ENCODE measurements at regions not wholly inside any gene's neighbourhood (a gene's known extent, or its start where the extent isn't known, plus 50 kb on each side); places are given as distances from the start of the nearest gene placed in this dataset.

- H3K4me3 ChIP-seq (ENCODE audit: low read length), result no peak overlapping the region
- POLR2A ChIA-PET, result no interaction called here
- no peaks in the 10 kb centered on the region for H3K36me3 Mint-ChIP-seq
These were observed 200.4 kb downstream of the KIF18A start for GRCh38 chr11:27907530-27907929.

GRCh38 chr11:27907091-27907490 lies 200.9 kb downstream of the KIF18A start:
- no peaks in the 10 kb centered on the region for H3K4me1 Mint-ChIP-seq
- H3K9me3 Mint-ChIP-seq, result peaks cover 0 to 11% (median 3%) of the 10 kb centered on the region in 11 donors
- intact Hi-C loops (cut with micrococcal nuclease), result no loop called here
- no peak overlapping the region for H3K4me3 Mint-ChIP-seq
- ATAC-seq (no peak), DNase-seq (no peak)
- ChIA-PET CTCF (no interaction called here), POLR2A (no interaction called here)
- Histone ChIP-seq H3K36me3 (ENCODE audit: control insufficient read depth in 2 of 3, insufficient read depth in 3 of 3, low read length in 3 of 3) (no peaks in the 10 kb centered on the region), H3K4me3 (ENCODE audit: low read length) (no peak overlapping the region), H3K27me3 (ENCODE audit: control insufficient read depth in 2 of 2, insufficient read depth in 2 of 2, low read length in 2 of 2) (peaks cover 0 to 2% of the 10 kb centered on the region in 2 donors), H3K27ac (ENCODE audit: low read depth, low read length) (no peak overlapping the region), H3K9me3 (ENCODE audit: control insufficient read depth in 2 of 3, low read length in 3 of 3) (no peaks in the 10 kb centered on the region), H3K4me1 (ENCODE audit: control insufficient read depth in 2 of 2, insufficient read depth in 2 of 2, low read length in 2 of 2) (no peaks in the 10 kb centered on the region)
- H3K36me3 Mint-ChIP-seq, result no peaks in the 10 kb centered on the region
- H3K27me3 Mint-ChIP-seq, result peaks cover 0 to 22% (median 0%) of the 10 kb centered on the region in 5 donors
- H3K27ac Mint-ChIP-seq, result no peak overlapping the region

More at GRCh38 chr11:27907530-27907929, 200.4 kb downstream of the KIF18A start:
- H3K27ac ChIP-seq (ENCODE audit: low read depth, low read length), result no peak overlapping the region
- Mint-ChIP-seq H3K9me3 (peaks cover 0 to 11% (median 3%) of the 10 kb centered on the region in 11 donors), H3K4me1 (no peaks in the 10 kb centered on the region), H3K27me3 (peaks cover 0 to 21% (median 0%) of the 10 kb centered on the region in 5 donors), H3K4me3 (no peak overlapping the region), H3K27ac (no peak overlapping the region)
- peaks cover 0 to 2% of the 10 kb centered on the region in 2 donors for H3K27me3 ChIP-seq (ENCODE audit: control insufficient read depth in 2 of 2, insufficient read depth in 2 of 2, low read length in 2 of 2)
- ATAC-seq, result no peak
- CTCF ChIA-PET, result no interaction called here
- H3K9me3 ChIP-seq (ENCODE audit: control insufficient read depth in 2 of 3, low read length in 3 of 3), result no peaks in the 10 kb centered on the region
- DNase-seq, result no peak
- intact Hi-C loops (cut with micrococcal nuclease), result no loop called here
- no peaks in the 10 kb centered on the region for H3K36me3 ChIP-seq (ENCODE audit: control insufficient read depth in 2 of 3, insufficient read depth in 3 of 3, low read length in 3 of 3)
- no peaks in the 10 kb centered on the region for H3K4me1 ChIP-seq (ENCODE audit: control insufficient read depth in 2 of 2, insufficient read depth in 2 of 2, low read length in 2 of 2)

- DNase-seq (no peak), ATAC-seq (no peak)
- ChIA-PET CTCF (no interaction called here), POLR2A (no interaction called here)
- H3K4me3 Mint-ChIP-seq, result no peak overlapping the region
- no peaks in the 10 kb centered on the region for H3K4me1 ChIP-seq (ENCODE audit: control insufficient read depth in 2 of 2, insufficient read depth in 2 of 2, low read length in 2 of 2)
- no peak overlapping the region for H3K27ac Mint-ChIP-seq
- H3K4me1 Mint-ChIP-seq, result no peaks in the 10 kb centered on the region
- peaks cover 0 to 17% (median 12%) of the 10 kb centered on the region in 5 donors for H3K27me3 Mint-ChIP-seq
- H3K27me3 ChIP-seq (ENCODE audit: control insufficient read depth in 2 of 2, insufficient read depth in 2 of 2, low read length in 2 of 2), result peaks cover 0 to 2% of the 10 kb centered on the region in 2 donors
- H3K4me3 ChIP-seq (ENCODE audit: low read length), result no peak overlapping the region
- intact Hi-C loops (cut with micrococcal nuclease), result no loop called here
- H3K9me3 Mint-ChIP-seq, result peaks cover 0 to 11% (median 3%) of the 10 kb centered on the region in 11 donors
- no peaks in the 10 kb centered on the region for H3K36me3 Mint-ChIP-seq
- no peak overlapping the region for H3K27ac ChIP-seq (ENCODE audit: low read depth, low read length)
- H3K36me3 ChIP-seq (ENCODE audit: control insufficient read depth in 2 of 3, insufficient read depth in 3 of 3, low read length in 3 of 3), result no peaks in the 10 kb centered on the region
- H3K9me3 ChIP-seq (ENCODE audit: control insufficient read depth in 2 of 3, low read length in 3 of 3), result no peaks in the 10 kb centered on the region
These were observed 203.4 kb downstream of the KIF18A start for GRCh38 chr11:27904358-27905055.

- Mint-ChIP-seq H3K9me3 (peaks cover 0 to 16% (median 6%) of the 10 kb centered on the region in 11 donors), H3K27me3 (peaks cover 0 to 20% (median 9%) of the 10 kb centered on the region in 5 donors), H3K27ac (no peak overlapping the region), H3K4me3 (no peak overlapping the region), H3K4me1 (no peaks in the 10 kb centered on the region), H3K36me3 (no peaks in the 10 kb centered on the region)
- ChIA-PET POLR2A (no interaction called here), CTCF (no interaction called here)
- intact Hi-C loops (cut with micrococcal nuclease), result no loop called here
- Histone ChIP-seq H3K27ac (ENCODE audit: low read depth, low read length) (no peak overlapping the region), H3K27me3 (ENCODE audit: control insufficient read depth in 2 of 2, insufficient read depth in 2 of 2, low read length in 2 of 2) (no peaks in the 10 kb centered on the region), H3K4me1 (ENCODE audit: control insufficient read depth in 2 of 2, insufficient read depth in 2 of 2, low read length in 2 of 2) (no peaks in the 10 kb centered on the region), H3K36me3 (ENCODE audit: control insufficient read depth in 2 of 3, insufficient read depth in 3 of 3, low read length in 3 of 3) (no peaks in the 10 kb centered on the region), H3K4me3 (ENCODE audit: low read length) (no peak overlapping the region), H3K9me3 (ENCODE audit: control insufficient read depth in 2 of 3, low read length in 3 of 3) (no peaks in the 10 kb centered on the region)
- ATAC-seq, result no peak
- DNase-seq, result no peak
These were observed 202.8 kb upstream of the BDNF start for GRCh38 chr11:27902981-27903624.

- DNase-seq, result no peak
These were observed 197.9 kb upstream of the BDNF start for GRCh38 chr11:27898166-27898565.

GRCh38 chr11:27896096-27896495 lies 195.8 kb upstream of the BDNF start:
- Histone ChIP-seq H3K4me3 (ENCODE audit: low read length) (no peak overlapping the region), H3K4me1 (ENCODE audit: control insufficient read depth in 2 of 2, insufficient read depth in 2 of 2, low read length in 2 of 2) (no peaks in the 10 kb centered on the region), H3K27ac (ENCODE audit: low read depth, low read length) (no peak overlapping the region), H3K36me3 (ENCODE audit: control insufficient read depth in 2 of 3, insufficient read depth in 3 of 3, low read length in 3 of 3) (no peaks in the 10 kb centered on the region), H3K9me3 (ENCODE audit: control insufficient read depth in 2 of 3, low read length in 3 of 3) (no peaks in the 10 kb centered on the region), H3K27me3 (ENCODE audit: control insufficient read depth in 2 of 2, insufficient read depth in 2 of 2, low read length in 2 of 2) (no peaks in the 10 kb centered on the region)
- DNase-seq (no peak), ATAC-seq (no peak)
- CTCF ChIA-PET, result no interaction called here
- Mint-ChIP-seq H3K36me3 (no peaks in the 10 kb centered on the region), H3K27ac (no peak overlapping the region), H3K9me3 (peaks cover 0 to 26% (median 6%) of the 10 kb centered on the region in 11 donors), H3K27me3 (peaks cover 0 to 30% (median 11%) of the 10 kb centered on the region in 5 donors), H3K4me1 (no peaks in the 10 kb centered on the region), H3K4me3 (no peak overlapping the region)
- intact Hi-C loops (cut with micrococcal nuclease), result no loop called here
- POLR2A ChIA-PET, result no interaction called here

More at GRCh38 chr11:27898166-27898565, 197.9 kb upstream of the BDNF start:
- ChIA-PET CTCF (no interaction called here), POLR2A (no interaction called here)
- H3K9me3 Mint-ChIP-seq, result peaks cover 0 to 26% (median 6%) of the 10 kb centered on the region in 11 donors
- ATAC-seq, result no peak
- H3K27me3 Mint-ChIP-seq, result peaks cover 0 to 32% (median 11%) of the 10 kb centered on the region in 5 donors
- H3K27me3 ChIP-seq (ENCODE audit: control insufficient read depth in 2 of 2, insufficient read depth in 2 of 2, low read length in 2 of 2), result no peaks in the 10 kb centered on the region
- H3K27ac Mint-ChIP-seq, result no peak overlapping the region
- intact Hi-C loops (cut with micrococcal nuclease), result no loop called here
- no peaks in the 10 kb centered on the region for H3K9me3 ChIP-seq (ENCODE audit: control insufficient read depth in 2 of 3, low read length in 3 of 3)
- H3K27ac ChIP-seq (ENCODE audit: low read depth, low read length), result no peak overlapping the region
- no peak overlapping the region for H3K4me3 ChIP-seq (ENCODE audit: low read length)
- H3K4me1 ChIP-seq (ENCODE audit: control insufficient read depth in 2 of 2, insufficient read depth in 2 of 2, low read length in 2 of 2), result no peaks in the 10 kb centered on the region
- no peaks in the 10 kb centered on the region for H3K36me3 Mint-ChIP-seq
- H3K36me3 ChIP-seq (ENCODE audit: control insufficient read depth in 2 of 3, insufficient read depth in 3 of 3, low read length in 3 of 3), result no peaks in the 10 kb centered on the region
- H3K4me3 Mint-ChIP-seq, result no peak overlapping the region
- no peaks in the 10 kb centered on the region for H3K4me1 Mint-ChIP-seq

- Mint-ChIP-seq H3K27me3 (peaks cover 0 to 16% (median 8%) of the 10 kb centered on the region in 5 donors), H3K4me1 (no peaks in the 10 kb centered on the region), H3K27ac (no peak overlapping the region), H3K4me3 (no peak overlapping the region), H3K36me3 (no peaks in the 10 kb centered on the region), H3K9me3 (peaks cover 0 to 32% (median 6%) of the 10 kb centered on the region in 11 donors)
- no peak for ATAC-seq
- Histone ChIP-seq H3K4me3 (ENCODE audit: low read length) (no peak overlapping the region), H3K27me3 (ENCODE audit: control insufficient read depth in 2 of 2, insufficient read depth in 2 of 2, low read length in 2 of 2) (no peaks in the 10 kb centered on the region), H3K27ac (ENCODE audit: low read depth, low read length) (no peak overlapping the region), H3K9me3 (ENCODE audit: control insufficient read depth in 2 of 3, low read length in 3 of 3) (no peaks in the 10 kb centered on the region), H3K36me3 (ENCODE audit: control insufficient read depth in 2 of 3, insufficient read depth in 3 of 3, low read length in 3 of 3) (no peaks in the 10 kb centered on the region), H3K4me1 (ENCODE audit: control insufficient read depth in 2 of 2, insufficient read depth in 2 of 2, low read length in 2 of 2) (no peaks in the 10 kb centered on the region)
- DNase-seq, result no peak
- POLR2A ChIA-PET, result no interaction called here
- intact Hi-C loops (cut with micrococcal nuclease), result no loop called here
- CTCF ChIA-PET, result no interaction called here
These were observed 194.3 kb upstream of the BDNF start for GRCh38 chr11:27894552-27894951.

Measured in naive thymus-derived CD4-positive, alpha-beta T cell (primary cell).